Breast epithelium (tissue), 3 donors: ENCODE measurements at regions not wholly inside any gene's neighbourhood (a gene's known extent, or its start where the extent isn't known, plus 50 kb on each side); places are given as distances from the start of the nearest gene placed in this dataset.

Experiments
- CTCF ChIP-seq, 3 donors: fragments of 450-650 bp; IDR thresholded peaks; one replicate each; pipeline ENCODE4 v1.5.1; 2016 to 2017; ENCODE audit warnings: antibody characterized with exemption in 3 of 3, mild to moderate bottlenecking in 3 of 3, moderate library complexity in 3 of 3
- POLR2A ChIP-seq: fragments of 450-650 bp; IDR thresholded peaks from one replicate; pipeline ENCODE4 v1.6.1; 2016; ENCODE audit warnings: antibody characterized with exemption, mild to moderate bottlenecking, moderate library complexity

GRCh38 chr13:50292081-50292480 lies 276.8 kb downstream of the KCNRG start:
- no peak for TF ChIP-seq POLR2A
- TF ChIP-seq CTCF (IDR thresholded peaks at IDR 0.05), result no peak
